ENCODE measurements at regions not wholly inside any gene's neighbourhood (a gene's known extent, or its start where the extent isn't known, plus 50 kb on each side); places are given as distances from the start of the nearest gene placed in this dataset.

GRCh38 chr6:22726966-22727365, 157.6 kb downstream of the HDGFL1 start (continued):
- TF ChIP-seq NPAS2 (CRISPR knock-in tag; IDR thresholded peaks at IDR 0.05; ENCODE audit: borderline replicate concordance) = no peak

GRCh38 chr6:22727710-22728109, 158.3 kb downstream of the HDGFL1 start:
- in situ Hi-C loops (cut with HindIII; ENCODE audit: extremely low pct_ligation_motif_present, low pct_unique_long_range_greater_than_20kb) = no loop called here
- H3K27me3 ChIP-seq (ENCODE audit: control insufficient read depth in 1 of 2, insufficient read depth in 2 of 2, low read length in 2 of 2) = no peaks in the 10 kb centered on the region
- H3K4me3 ChIP-seq (replicated peaks in 1 of 3; ENCODE audit: insufficient read depth in 1 of 3, low read depth in 2 of 3, low read length in 3 of 3) = no peak overlapping the region
- H2AFZ ChIP-seq (ENCODE audit: low read length) = no peak overlapping the region
- H3K9me3 ChIP-seq (ENCODE audit: low read length) = peaks cover 92% of the 10 kb centered on the region
- BruUV-seq (replicated peaks) = no TSS peak
- intact Hi-C loops (cut with micrococcal nuclease; ENCODE audit: unreplicated experiment) = no loop called here
- no peaks in the 10 kb centered on the region for H3K4me1 ChIP-seq (ENCODE audit: insufficient read depth, low read length)
- ATAC-seq = no peak
- no peaks in the 10 kb centered on the region for H3K79me2 ChIP-seq (ENCODE audit: insufficient read depth, low read length)
- H3K4me2 ChIP-seq (ENCODE audit: low read depth, low read length) = no peak overlapping the region
- ChIA-PET CTCF (ENCODE audit: low intra/inter-chr PET ratio, low total read pairs) (no interaction called here), POLR2A (no interaction called here)
- no peak for FAIRE-seq
- 20% methylated on average over 6 of the region's 6 CpGs for WGBS (ENCODE audit: low lambda C conversion rate)
- H3K9ac ChIP-seq (ENCODE audit: insufficient read depth, low read depth, low read length) = no peak overlapping the region
- H4K20me1 ChIP-seq (ENCODE audit: insufficient read depth, low read length) = no peaks in the 10 kb centered on the region
- no peak for DNase-seq (ENCODE audit: low spot score)
- H3K36me3 ChIP-seq (replicated peaks in 1 of 2; ENCODE audit: control insufficient read depth in 1 of 2, insufficient read depth in 2 of 2, low read length in 2 of 2) = no peaks in the 10 kb centered on the region
- H3K27ac ChIP-seq (ENCODE audit: extremely low read length, insufficient read depth, low read length) = no peak overlapping the region
- TF ChIP-seq ARID4A (CRISPR knock-in tag; IDR thresholded peaks at IDR 0.05; ENCODE audit: borderline replicate concordance) (no peak), CREB3 (CRISPR knock-in tag; IDR thresholded peaks at IDR 0.05) (no peak), SUZ12 (IDR thresholded peaks at IDR 0.05; ENCODE audit: low read depth, low read length) (no peak), PHF5A (CRISPR knock-in tag; IDR thresholded peaks at IDR 0.05; ENCODE audit: low read depth, unreplicated experiment) (no peak), KLF13 (CRISPR knock-in tag; IDR thresholded peaks at IDR 0.05) (no peak), DMAP1 (CRISPR knock-in tag; IDR thresholded peaks at IDR 0.05) (no peak), RBFOX2 (IDR thresholded peaks at IDR 0.05; ENCODE audit: low read depth, low read length) (no peak), KIAA2018 (CRISPR knock-in tag; IDR thresholded peaks at IDR 0.05; ENCODE audit: borderline replicate concordance) (no peak), NAIF1 (CRISPR knock-in tag; IDR thresholded peaks at IDR 0.05; ENCODE audit: borderline replicate concordance) (no peak), ZNF563 (CRISPR knock-in tag; IDR thresholded peaks at IDR 0.05) (no peak)

Data from HepG2 (cell line).